ENCODE measurements at regions not wholly inside any gene's neighbourhood (a gene's known extent, or its start where the extent isn't known, plus 50 kb on each side); places are given as distances from the start of the nearest gene placed in this dataset.

DNA sequence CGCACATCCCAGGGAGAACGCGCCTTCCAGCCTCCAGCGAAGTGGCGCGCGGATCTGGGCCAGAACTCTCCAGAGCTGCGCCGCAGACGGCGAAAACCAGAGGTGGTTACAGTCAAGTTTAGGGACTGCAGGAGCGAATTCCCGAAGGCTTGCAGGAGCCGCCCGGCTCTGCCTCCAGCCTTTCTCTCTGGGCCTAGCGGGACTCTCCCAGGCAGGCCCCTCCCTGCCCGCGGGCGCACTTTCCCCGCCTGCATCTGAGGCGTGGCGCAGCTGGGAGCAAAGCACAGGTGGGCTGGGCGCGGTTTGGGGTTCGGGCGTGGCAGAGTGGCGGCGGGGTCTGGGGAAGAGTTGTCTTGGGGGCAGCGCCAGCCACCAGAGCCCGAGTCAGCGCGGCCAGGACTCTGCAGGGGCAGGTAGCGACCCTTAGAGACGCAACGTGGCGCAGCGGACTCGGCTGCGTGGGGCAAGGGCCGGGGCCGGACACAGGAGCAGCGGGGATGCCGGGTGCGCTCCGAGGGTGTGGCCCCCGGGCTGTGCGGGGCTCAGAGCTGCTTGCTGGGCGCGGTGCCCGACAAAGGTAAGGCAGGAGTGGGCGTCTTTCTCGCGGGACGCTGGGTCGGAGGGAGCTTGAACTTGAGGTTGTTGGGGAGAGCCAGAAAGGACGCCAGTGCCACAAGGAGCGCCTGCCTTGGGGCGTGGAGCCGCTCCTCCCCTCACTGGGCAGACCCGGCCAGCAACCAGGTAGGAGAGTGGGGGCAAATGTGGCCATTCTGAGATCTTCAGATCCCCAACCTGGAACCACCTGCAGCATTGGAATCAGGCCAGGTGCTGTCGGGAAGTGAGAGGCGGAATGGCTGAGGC lies 1126.0 kb downstream of the AACS start:
- DNase-seq (ENCODE audit: low spot score) = no peak

DNA sequence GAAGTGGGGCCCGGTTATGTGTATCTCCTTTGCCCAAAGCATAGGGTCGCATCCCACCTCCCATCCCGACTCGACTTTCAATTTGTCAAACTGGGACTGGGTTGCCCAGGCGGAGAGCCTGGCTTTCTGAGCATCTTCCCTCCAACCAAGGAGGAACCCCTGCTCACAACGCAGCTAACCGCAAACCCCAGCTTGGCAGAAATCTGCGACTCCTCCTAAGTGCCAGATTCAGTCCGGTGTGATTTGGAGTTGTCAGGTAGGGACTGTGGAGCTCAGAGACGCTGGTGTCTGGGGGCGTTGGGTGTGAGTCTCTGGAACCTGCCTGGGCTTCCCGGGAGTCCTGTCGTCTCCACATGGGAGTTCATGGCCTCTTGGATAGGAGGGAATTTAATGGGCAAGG lies 1126.7 kb downstream of the AACS start:
- no peak for DNase-seq (ENCODE audit: low spot score)

DNA sequence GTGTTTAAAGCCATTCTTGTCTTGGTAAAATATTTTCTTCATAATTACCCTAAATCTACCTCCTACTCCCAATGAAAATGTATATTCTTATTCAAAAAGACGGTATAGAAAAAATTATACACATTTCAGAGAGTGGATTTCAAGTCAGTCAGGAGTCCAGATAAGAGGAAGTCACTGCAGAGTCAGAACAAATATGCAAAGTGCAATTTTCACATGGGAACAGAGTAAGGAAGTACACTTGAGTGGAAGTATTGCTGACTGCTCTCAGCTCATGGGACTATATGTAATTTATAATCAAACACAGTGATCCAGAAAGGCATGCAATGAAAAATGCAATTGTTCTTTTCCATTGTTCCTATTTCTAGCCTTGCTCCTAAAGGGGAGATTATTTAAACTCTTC lies 1128.0 kb downstream of the AACS start:
- DNase-seq (ENCODE audit: low spot score) = no peak

- DNase-seq (ENCODE audit: low spot score) = no peak
Observed at GRCh38 chr12:126196263-126196662, 1131.0 kb downstream of the AACS start.

DNA sequence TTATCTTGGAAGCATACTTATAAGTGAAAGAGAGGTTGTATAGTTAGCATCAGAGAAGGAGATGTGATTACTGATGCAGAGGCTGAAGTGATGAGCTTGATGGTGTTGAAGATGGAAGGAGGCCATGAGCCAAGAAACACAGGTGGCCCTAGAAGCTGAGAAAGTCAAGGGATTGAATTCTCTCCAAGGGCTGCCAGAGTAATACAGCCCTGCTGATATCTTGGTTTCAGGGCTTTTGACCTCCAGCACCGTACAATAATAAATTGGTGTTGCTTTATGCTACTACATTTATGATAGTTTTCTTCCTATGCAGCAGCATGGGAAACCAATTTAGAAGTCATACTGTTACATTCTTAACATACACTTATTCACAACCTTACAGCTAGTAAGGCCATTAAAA lies 1133.3 kb downstream of the AACS start:
- DNase-seq (ENCODE audit: low spot score) = no peak

DNA sequence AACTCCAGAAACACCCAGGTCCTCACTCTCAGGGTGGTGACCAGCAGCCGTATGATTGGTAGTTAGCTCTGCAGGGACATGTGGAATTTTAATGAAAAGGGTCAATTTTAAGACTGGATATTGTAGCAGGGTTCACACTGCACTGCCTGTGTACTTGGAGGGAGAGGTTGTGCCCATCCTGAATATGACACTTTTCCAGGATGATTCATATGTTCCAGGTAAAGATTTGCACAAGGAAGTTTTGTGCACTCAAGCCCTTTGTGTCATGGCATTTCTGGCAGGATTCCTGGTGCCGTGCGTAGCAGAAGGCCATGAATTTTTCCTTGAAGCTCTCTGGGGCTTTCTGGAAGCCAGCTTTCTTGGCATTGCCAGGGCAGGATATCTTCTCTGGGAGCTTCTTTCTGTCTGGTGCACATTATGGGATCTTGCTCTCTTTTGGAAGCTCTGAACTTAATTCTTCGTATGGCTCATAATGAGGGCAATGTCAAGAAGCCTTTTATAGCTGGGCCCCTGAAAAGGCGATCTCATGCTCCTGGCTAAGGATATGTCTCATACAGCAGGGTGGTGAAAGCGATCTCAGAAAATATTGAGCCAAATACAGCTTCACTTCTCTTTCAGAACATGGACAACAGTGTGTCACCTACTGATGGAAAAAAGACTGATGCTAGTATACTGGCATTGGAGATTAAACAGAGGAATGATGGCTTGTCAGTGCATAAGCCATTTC lies 1133.9 kb downstream of the AACS start:
- DNase-seq (ENCODE audit: low spot score) = no peak

GRCh38 chr12:126201981-126202537 lies 1136.8 kb downstream of the AACS start:
- no peak for DNase-seq (ENCODE audit: low spot score)

- DNase-seq (ENCODE audit: low spot score) = no peak
Observed at GRCh38 chr12:126204326-126204725, 1139.1 kb downstream of the AACS start.

GRCh38 chr12:126210026-126210425 lies 1144.8 kb downstream of the AACS start:
- no peak for DNase-seq (ENCODE audit: low spot score)

- no peak for DNase-seq (ENCODE audit: low spot score)
Observed at GRCh38 chr12:126210448-126210847, 1145.2 kb downstream of the AACS start.

DNA sequence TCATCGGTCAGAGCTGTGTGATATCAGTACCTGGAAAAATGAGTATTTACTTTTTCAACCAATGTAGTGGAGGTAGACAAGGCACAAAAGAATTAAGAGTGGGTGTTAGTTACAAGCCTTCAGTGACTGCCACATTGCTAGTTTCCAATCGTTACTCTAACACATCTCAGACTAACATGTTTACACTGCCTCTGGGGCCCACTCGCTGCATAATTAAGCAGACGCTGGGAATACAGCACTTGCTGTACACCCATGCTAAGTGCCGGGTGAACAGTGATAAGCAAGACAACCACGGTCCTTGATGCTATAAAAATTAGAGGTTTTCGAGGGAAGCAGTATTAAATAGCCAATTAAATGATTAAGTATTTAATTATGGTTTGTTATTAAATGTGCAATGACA lies 1147.6 kb downstream of the AACS start:
- DNase-seq (ENCODE audit: low spot score) = no peak

DNA sequence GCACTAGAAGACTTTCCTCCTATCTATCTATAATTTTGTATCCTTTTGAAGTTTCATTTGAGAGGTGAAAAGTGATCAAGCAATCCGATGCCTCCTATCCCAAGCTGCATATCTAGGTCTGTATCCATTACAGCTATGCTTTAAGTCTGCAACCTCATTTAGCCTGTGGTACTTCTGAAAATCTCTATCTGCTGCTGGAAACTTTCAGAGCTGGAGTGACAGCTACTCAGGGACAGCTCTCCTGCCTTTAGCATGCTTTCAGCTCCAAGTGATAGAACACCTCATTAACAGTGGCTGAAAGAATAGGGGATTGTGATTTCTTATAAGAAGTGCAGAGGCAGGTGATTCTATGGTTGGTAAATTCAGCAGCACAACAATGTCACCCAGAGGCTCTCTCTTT lies 1153.5 kb downstream of the AACS start:
- no peak for DNase-seq (ENCODE audit: low spot score)

GRCh38 chr12:126219139-126219538 lies 1153.9 kb downstream of the AACS start:
- no peak for DNase-seq (ENCODE audit: low spot score)

- no peak for DNase-seq (ENCODE audit: low spot score)
Observed at GRCh38 chr12:126219654-126220279, 1154.5 kb downstream of the AACS start.

DNA sequence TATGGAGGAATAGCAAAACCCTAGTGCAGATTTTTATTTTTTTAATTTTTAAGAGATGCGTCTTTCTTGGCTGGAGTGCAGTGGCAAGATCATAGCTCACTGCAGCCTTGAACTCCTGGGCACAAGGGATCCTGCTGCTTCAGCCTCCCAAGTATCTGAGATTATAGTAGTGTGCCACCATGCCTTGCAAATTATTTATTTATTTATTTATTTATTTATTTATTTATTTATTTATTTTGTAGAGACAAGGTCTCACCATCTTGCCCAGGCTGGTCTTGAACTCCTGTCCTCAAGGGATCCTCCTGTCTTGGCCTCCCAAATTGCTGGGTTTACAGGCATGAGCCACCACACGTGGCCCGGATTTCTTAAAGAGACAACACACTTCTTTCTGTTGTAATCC lies 1158.8 kb downstream of the AACS start:
- no peak for DNase-seq (ENCODE audit: low spot score)

DNA sequence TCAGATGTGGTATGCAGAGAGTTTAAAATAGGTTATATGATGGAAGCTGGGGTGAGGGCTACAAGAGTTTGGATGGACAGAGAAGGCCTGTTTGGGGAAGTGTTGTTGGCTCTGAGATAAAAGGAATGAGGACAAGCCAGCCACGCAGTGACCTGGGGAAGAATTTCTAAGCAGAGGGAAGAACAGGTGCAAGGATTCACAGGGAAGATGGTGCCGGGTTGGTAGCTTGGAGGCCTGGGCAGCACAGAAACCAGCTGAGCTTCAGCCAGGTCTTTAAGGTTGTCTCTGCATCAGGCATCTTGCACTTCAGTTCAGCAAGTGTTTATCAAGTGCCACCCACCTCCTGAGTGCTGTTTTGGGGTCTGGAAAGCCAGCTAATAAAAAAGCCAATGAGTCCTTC lies 1163.7 kb downstream of the AACS start:
- DNase-seq (ENCODE audit: low spot score) = no peak

- no peak for DNase-seq (ENCODE audit: low spot score)
Observed at GRCh38 chr12:126232711-126233110, 1167.5 kb downstream of the AACS start.

GRCh38 chr12:126233625-126234024 lies 1168.4 kb downstream of the AACS start:
- DNase-seq (ENCODE audit: low spot score) = no peak

GRCh38 chr12:126243814-126244440 lies 1178.7 kb downstream of the AACS start:
- DNase-seq (ENCODE audit: low spot score) = no peak

DNA sequence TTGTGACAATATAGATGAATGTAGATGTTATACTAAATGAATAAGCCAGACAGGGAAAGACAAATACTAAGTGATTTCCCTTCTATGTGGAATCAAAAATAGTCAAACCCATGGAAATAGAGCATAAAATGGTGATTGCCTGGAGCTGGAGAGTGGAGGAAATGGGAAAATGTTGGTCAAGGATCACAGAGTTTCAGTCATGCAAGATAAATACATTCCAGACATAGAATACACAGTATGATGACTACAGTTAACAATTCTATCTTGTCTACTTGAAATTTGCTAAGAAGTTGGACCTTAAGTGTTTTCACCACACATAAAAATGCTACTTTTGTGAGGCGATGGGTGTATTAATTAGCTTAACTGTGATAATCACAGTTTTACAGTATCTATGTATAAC lies 1182.7 kb downstream of the AACS start:
- no peak for DNase-seq (ENCODE audit: low spot score)

- DNase-seq (ENCODE audit: low spot score) = no peak
Observed at GRCh38 chr12:126248871-126249403, 1183.7 kb downstream of the AACS start.

- no peak for DNase-seq (ENCODE audit: low spot score)
Observed at GRCh38 chr12:126258190-126258589, 1193.0 kb downstream of the AACS start.
